Hippocampal formation (tissue), 2 donors: ENCODE measurements at regions not wholly inside any gene's neighbourhood (a gene's known extent, or its start where the extent isn't known, plus 50 kb on each side); places are given as distances from the start of the nearest gene placed in this dataset.
"Not testable (repeated sequence)": the region's sequence is repeated elsewhere in the genome, so short reads cannot be mapped to it uniquely, and the experiment has no call there.

Experiments used
- DNase-seq, 2 donors: peaks; one replicate each; lab custom pipeline; 2025; lab: John Stamatoyannopoulos, UW

DNA sequence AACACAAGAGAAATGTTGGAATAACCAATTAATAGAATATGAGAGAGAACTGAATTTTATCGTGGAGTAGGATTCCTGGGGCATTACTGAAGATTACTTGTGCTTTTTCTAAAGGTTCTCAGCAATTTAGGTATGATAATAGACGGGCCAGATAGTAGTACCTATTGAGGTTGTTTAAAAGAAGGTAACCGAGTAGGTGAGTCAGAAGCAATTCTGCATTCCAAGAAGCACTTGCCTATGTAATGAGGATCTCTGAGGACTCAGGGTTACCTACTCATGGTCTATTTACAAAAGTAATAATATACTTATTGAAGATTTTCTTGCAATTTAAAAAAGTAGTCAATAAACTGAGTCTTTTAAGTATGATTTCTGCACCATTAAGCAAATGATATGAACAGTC lies 1469.8 kb downstream of the BRINP3 start:
- DNase-seq, result no peak

DNA sequence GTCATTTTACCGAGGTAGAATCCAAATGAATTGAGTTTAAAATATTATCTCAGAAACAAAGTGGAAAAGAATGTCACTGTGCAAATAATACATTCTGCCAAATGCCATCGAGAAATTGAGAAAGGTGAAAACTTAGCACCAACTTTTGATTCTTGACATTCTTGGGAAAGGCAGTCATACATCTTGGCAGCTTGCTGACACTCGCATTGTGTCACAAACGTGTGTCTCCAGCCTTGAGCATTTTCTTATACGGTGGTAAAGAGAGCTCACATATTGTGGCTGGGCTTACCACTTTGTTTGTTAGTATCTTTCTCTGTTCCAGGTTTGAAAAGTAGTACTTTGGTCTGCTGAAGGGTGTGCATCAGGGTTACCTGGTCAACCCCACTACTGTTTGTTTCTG lies 1456.1 kb downstream of the BRINP3 start:
- DNase-seq, result no peak

DNA sequence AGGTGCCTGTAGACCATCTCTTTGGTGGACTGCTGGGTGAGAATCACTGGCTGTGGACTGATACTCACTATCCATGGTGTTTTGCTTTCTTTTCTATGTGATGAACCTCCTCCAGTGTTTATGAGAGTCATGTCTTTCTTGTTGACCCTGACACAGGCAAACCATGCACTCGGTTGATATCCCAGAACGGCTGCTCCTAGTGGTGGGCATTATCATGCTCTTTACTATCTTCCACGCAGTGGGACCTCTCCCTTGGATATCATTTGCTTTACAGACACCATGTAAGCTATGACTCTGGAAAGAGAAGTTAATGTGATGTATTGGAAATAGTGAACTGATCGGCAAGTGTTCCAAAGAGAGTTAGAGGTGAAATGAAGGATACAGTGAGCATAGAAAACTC lies 1455.6 kb downstream of the BRINP3 start:
- no peak for DNase-seq

DNA sequence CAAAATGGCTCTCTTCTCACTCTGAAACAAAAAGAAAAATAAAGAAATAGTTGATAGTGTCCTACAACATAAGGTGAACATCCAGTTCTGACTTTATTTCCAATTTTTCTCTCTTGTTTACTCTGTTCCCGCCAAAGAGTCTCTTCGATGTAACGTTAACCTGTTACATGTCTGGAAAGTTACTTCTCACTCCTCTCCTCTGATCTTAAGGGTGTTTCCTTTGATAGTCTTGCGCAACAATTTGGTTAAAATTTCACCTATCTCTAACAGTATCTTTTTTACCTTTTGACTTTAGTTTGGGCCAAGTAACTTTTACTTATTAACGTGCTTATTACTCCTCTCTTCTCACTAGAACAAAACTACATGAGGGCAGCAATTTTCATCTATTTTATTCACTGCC lies 1450.2 kb downstream of the BRINP3 start:
- DNase-seq, result no peak

DNA sequence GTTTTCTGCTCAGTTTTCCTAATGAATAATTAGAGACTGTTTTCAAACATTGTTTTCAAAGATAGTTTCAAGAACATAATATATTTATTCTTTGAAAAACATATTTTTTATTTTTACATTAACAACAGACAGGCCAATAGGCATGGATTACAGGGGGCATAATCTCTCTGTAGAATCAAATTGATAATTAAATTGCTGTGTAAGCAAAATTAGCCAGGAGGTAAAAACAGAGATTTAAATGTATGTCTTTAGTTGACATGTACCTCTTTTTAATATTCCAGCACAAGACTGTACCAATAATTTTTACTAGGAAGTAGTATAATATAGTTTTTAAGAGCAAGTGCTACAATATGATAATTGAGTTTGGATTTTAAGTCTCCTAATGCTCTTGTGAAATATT lies 1444.5 kb downstream of the BRINP3 start:
- DNase-seq, result no peak

DNA sequence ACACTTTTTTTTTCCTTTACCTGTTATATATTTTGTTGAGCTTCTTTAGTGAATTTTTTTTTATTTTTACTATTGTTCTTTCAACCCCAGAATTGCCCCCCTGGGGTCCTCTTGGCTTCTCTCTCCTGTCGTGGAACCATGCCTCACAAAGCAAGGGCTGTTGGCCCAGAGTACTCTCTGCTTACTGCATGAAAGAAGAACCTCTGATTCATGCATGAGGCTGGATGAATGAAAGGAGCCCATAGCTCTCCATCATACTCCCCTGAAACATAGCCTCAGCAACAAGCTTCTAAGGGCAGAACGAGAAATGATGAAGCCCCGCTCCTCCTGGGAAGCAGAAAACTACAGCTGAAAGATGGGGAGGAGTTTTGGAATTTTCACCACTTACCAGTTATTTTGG lies 1441.0 kb downstream of the BRINP3 start:
- DNase-seq, result no peak

DNA sequence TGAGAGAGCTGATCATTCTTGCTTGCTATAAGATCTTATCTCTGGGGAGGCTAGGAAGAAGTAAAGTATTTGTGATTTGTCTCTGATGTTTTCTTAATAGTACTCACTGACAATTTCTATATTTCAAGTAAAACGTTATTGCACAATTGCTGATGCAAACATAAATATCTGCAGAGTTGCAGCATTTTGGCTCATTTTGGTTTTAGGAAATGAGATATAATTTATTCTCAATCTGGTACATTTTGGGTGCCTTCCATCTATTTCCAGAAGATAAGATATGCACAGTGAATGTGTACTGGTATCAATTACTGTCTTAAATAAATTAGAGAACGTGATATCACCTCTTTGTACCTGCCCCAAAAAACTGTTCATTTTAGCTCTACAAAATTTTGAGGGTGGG lies 1431.5 kb downstream of the BRINP3 start:
- DNase-seq, result no peak

DNA sequence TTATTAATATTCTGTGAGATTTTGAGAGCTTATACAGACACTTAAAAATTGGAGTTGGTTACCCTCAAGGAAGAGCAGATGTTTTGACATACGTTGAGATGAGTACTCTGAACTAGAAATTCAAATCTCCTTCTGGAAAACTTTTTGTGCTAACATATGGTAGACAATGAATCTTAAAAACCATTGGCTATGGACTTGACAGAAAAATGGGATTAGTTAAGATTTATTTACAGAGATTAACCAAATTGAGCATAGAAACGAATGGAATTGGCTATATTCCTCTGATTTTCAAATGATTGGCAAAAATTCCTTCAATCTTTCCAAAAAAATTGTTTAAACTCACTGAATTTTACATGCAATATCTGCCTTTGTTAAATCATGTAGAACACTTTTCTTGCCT lies 1392.9 kb downstream of the BRINP3 start:
- peak in 1 of 2 donors; percentile 13 for DNase-seq

DNA sequence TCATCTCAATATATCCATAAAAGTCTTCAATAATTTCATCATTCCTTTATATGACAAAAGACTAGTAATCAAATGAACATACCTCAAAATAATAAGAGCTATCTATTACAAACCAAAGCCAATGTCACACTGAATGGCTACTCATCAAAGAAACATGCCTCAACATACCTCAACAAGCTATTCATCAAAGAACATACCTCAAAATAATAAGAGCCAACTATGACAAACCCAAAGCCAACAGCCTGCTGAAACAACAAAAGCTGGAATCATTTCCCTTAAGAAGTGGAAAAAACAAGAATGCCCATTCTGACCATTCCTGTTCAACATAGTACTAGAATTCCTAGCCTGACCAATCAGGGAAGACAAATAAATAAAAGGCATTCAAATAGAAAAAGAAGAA lies 1373.7 kb downstream of the BRINP3 start:
- no peak for DNase-seq

DNA sequence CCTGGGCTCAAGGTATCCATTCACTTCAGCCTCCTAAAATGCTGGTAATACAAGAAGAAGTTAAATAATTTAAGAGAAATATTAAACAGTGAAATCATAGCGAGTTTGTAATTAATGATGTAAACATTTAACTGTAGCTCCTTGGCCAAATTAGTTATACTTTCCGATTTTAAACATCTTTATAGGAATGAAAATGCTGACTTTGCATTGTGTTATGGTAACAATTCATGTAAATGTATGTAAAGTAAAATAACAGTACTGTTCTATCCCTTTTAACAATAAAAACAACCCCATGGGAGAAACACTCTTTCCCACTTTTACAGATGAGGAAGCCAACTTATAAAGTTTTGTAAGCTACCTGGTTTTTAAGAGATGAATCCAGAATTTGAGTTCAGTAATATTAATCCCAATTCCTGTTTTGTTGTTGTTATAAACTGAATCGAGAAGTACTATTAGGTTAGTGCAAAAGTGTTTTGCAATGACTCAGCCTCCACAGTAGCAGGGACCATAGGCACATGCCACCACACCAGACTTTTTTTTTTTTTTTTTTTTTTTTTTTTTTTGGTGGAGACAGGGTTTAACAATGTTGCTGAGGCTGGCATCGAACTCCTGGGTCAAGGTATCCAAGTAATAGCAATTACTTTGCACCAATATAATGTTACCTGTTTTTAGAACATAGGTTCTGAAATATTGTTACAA lies 1360.4 kb downstream of the BRINP3 start:
- no peak for DNase-seq

DNA sequence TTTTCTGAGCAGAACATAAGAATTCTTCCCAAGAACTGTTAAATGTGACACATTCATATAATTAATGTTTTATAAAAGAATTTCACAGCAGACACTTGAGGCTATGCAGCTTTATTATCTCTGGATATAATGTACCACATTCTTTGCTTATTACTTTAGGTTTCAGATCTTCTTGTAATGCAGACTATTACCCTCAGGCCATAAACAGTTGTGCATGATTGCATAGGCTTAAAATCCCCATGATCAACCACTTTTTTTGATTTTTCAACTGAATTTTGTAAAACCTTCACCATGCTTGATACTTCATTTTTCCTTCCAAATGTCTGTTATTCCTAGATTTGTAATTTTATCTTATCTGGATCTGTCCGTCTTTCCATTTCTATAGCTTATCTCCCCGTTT lies 1355.7 kb downstream of the BRINP3 start:
- no peak for DNase-seq

DNA sequence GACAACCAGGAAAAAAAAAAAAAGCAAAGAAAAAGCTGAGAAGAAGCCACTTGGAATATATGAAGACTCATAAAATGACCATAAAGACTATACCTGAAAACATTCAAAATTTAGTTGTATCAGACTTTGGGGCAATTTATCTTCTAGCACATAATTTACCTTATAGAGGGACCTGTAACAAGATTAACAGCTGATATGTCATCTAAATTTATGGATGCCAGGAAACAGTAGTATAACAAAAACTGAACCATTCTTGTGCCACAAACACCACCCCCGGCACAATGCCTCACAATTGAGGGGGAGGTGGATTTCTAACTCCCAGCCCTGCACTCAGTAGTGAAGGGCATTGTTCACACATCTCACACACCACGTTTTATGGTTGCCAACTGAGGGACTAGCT lies 1352.0 kb downstream of the BRINP3 start:
- no peak for DNase-seq

DNA sequence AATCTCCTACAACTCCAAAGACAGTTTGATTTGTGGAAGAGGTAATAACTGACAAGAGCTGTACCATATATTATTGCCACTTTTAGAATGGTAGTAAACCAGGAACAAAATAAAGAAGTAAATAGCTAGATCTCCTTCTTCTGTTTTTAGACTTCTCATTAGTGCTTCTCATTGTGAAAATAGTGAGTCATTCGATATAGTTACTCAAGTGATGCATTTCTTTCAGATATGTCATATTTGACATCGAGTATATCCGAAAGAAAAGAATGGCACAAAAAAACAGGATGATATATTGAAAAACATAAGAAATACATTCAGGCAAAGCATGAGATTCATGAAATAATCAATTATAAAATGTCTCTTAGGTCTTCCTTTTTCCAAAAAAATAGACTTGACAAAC lies 1346.1 kb downstream of the BRINP3 start:
- DNase-seq, result no peak

DNA sequence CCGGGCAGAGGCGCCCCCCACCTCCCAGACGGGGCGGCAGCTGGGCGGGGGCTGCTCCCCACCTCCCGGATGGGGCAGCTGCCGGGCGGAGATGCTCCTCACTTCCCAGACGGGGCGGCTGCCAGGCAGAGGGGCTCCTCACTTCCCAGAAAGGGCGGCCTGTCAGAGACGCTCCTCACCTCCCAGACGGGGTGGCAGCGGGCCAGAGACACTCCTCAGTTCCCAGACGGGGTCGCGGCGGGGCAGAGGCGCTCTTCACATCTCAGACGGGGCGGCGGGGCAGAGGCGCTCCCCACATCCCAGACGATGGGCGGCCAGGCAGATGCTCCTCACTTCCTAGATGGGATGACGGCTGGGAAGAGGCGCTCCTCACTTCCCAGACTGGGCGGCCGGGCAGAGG lies 1337.9 kb downstream of the BRINP3 start:
- DNase-seq, result not testable (repeated sequence)

DNA sequence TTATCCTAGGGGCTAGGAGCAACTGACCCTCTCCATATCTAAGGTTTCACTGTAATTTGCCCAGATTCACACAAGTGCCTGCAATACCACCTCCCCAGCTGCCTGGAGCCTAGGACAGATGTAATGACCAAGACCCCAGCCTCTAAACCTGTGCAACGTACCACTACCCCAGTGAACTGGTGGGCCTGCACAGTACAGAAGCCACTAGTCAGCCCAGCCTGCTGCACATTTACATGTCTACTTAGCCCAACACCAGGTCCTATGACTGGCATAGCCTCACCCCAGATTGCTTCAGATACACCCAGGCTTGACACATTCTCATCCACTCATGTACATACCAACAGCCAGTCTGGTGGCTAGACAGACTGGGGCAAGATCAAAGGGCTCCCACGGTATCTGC lies 1336.6 kb downstream of the BRINP3 start:
- DNase-seq, result no peak

DNA sequence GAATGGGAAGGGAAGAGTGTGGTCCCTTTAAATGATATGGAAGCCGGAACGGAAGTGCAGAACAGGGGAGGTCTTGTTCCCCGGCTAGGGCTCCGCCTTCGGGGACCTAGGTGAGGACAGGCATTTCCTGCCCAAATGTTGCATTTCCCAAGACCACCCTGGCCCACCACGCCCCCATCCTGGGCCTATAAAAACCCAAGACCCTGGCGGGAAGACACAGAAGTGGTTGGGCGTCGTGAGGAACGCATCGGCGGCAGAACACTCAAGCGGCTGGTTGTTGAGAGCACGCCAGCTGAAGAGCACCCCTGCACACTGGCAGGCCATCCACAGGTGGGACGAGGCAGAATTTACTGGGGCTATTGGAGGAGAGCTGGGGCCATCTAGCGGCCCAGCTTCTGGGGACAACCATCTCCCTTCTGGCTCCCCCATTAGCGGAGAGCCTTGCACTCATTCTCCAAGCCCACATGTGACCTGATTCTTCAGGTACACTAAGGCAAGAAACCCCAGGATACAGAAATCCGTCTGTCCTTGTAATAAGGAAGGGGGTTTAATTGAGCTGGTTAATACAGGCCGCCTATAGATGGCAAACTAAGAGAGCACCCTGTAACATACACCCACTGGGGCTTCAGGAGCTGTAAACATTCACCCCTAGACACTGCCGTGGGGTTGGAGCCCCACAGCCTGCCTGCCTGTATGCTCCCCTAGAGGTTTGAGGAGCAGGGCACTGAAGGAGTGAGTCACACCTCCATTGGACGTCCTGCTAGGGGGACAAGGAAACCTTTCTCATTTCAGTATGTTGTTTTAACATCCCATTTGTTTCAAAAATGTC lies 1327.9 kb downstream of the BRINP3 start:
- no peak for DNase-seq

DNA sequence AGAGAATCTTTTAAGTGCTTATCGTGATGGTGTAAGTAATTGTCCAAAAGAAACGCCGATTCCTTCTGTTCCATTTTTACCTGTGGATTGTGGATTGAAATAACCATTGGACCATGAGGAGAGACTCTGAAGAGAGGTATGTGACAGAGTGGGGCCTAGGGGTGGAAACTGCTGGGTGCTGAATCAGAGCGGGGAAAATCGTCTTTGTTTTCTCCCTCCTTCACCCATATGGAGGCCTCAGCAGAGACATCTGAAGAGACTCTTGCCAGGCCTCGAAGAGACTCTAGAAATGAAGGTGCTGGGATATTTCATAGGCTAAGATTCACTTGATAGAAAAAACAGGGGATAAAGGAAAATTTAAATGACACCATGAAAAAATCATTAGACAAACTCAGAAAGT lies 1327.0 kb downstream of the BRINP3 start:
- DNase-seq, result no peak

DNA sequence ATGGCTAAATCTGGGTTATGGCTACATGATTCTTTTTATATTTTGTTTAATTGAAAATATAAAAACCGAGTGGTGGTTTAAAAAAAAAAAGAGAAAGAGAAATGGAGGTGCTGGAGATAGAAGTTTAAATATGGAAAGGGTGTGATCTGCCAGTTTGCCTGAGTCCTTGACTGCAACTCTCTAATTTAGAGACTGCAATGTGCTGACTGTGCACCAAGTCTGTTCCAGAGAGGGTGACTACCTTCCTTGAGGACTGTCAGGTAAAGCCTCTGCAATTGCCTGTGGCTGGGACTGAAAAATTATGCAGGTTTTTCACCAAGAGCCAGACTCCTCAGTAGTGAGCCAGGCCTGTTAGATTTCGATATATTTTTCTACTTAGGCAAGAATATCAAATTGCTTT lies 1326.3 kb downstream of the BRINP3 start:
- DNase-seq, result no peak

DNA sequence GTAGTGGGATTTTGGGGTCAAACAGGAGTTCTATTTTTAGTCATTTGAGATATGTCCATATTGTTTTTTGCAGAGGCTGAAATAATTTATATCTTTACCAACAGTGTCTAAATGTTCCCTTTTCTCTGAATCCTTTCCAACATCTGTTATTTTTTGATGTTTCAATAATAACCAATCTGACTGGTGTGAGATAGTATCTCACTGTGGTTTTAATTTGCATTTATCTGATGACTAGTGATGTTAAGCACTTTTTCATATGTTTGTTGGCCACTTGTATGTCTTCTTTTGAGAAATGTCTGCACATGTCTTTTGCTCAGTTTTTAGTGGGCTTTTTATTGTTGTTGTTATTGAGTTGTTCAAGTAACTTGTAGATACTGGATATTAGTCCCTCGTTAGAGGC lies 1325.0 kb downstream of the BRINP3 start:
- DNase-seq, result no peak

DNA sequence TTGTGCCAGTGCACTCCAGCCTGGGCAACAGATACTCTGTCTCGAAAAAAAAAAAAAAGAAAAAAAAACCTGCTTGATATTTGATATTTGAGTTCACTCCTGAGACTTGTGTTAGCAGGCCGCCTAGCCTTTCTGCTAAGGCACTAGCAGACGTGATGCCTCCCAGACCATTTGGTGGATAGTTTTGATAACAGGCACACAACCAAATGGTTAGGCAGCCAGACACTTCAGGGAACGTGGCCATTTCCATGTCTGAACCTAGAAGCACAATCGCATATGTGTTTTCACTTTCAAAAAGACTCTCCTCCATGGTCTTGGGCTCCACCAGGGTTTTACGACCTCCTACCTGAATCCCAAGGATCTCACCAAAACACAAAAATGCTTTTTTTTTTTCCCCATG lies 1319.5 kb downstream of the BRINP3 start:
- DNase-seq, result no peak

DNA sequence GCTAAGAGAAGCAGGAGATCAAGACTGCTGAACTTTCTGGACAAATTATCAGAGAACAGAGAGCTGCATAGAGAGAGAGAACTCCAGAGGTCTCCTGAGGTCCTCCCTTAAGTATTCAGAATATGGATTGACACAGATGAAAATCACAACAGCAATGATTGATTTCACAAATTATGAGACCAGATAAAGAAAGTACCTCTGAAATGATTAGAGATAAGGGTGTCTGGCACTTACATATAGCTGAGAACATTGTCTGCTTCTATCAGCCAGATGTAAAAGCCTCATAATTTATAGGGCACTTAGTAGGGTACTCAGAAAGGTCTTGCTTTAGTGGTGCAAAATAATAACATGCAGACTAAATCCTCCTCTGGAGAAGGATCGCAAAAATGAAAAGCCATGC lies 1301.8 kb downstream of the BRINP3 start:
- no peak for DNase-seq

DNA sequence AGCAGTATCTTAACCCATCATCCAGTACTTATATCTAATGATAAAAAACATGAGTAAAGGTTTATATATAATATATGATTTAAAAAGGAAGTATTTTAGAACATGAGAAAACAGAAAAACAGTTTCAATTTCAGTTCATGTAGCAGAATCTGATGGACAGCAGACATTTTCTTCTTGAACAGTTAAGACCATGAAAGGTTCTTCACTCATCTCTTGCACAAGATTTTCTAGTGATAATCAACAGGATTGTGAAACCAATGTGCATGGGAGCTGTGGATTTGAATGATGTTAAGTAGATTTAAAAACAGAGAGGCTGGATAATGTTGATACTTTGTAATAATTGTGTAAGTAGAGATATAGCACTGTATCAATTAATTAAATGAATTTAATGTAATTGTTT lies 1297.6 kb downstream of the BRINP3 start:
- DNase-seq, result no peak

DNA sequence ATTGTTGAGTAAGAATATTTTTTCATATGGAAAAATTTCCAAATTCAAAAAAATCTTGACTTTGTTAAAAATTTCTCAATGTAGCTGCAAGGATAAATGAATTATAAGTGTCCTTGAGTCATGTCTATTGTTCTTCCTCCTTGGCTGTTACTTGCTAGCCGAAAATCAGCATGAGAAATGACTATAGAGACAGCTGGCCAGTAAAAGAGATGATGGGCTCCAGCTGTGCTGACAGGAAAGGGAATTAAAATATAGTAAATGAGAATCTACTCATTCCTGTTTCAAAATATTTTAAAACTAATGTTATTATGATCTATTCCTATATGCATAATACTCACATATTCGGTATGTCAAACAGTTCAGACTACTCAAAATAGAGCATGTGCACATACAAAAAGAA lies 1292.6 kb downstream of the BRINP3 start:
- no peak for DNase-seq
